ENCODE measurements at regions not wholly inside any gene's neighbourhood (a gene's known extent, or its start where the extent isn't known, plus 50 kb on each side); places are given as distances from the start of the nearest gene placed in this dataset.

- TF ChIP-seq YY1 (IDR thresholded peaks at IDR 0.05) = no peak
- TF ChIP-seq CTCF (IDR thresholded peaks at IDR 0.05; ENCODE audit: low read depth, low read length, missing input control) = no peak
- TF ChIP-seq REST (IDR thresholded peaks at IDR 0.05) = no peak
- no peak for TF ChIP-seq TAF1 (conservative IDR thresholded peaks at IDR 0.05)
- TF ChIP-seq RAD21 (IDR thresholded peaks at IDR 0.05) = no peak
These were observed 83.0 kb upstream of the MAP3K7 start for GRCh38 chr6:90669846-90670245.

Data from liver (tissue), 3 donors.